ENCODE measurements at regions not wholly inside any gene's neighbourhood (a gene's known extent, or its start where the extent isn't known, plus 50 kb on each side); places are given as distances from the start of the nearest gene placed in this dataset.

GRCh38 chr6:54050750-54051149 is 60.5 kb upstream of the MLIP start:
- no peak for DNase-seq (ENCODE audit: low read depth)
- no peak for TF ChIP-seq CTCF (IDR thresholded peaks at IDR 0.05; ENCODE audit: insufficient read depth, low read depth, low read length, missing control alignments)
- H3K4me3 ChIP-seq (ENCODE audit: low read length), result no peak overlapping the region

- DNase-seq (ENCODE audit: low read depth), result peak; percentile 97
- TF ChIP-seq CTCF (IDR thresholded peaks at IDR 0.05; ENCODE audit: insufficient read depth, low read depth, low read length, missing control alignments), result no peak
- no peak overlapping the region for H3K4me3 ChIP-seq (ENCODE audit: low read length)
Observed at GRCh38 chr6:54053881-54054391, 57.3 kb upstream of the MLIP start.

DNA sequence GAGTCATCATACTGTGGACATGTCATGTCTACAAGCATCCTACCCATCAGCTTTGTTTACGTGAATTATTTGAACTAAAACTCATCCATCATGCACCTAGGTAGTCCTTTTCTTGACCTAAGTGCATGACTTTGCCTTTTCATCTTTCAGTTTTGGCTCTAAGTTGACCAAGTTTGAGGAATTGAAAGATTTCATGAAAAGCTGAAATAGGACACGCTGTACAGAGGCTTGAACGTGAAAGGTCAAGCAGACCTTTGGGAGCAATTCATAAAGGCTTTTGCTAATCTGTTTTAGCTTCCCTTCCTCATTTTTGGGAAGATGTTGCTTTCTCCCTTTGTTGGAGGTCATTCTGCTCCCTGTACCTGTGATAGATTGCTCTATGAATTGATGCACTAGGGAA is 55.1 kb upstream of the MLIP start:
- no peak overlapping the region for H3K4me3 ChIP-seq (ENCODE audit: low read length)
- no peak for TF ChIP-seq CTCF (IDR thresholded peaks at IDR 0.05; ENCODE audit: insufficient read depth, low read depth, low read length, missing control alignments)
- no peak for DNase-seq (ENCODE audit: low read depth)

DNA sequence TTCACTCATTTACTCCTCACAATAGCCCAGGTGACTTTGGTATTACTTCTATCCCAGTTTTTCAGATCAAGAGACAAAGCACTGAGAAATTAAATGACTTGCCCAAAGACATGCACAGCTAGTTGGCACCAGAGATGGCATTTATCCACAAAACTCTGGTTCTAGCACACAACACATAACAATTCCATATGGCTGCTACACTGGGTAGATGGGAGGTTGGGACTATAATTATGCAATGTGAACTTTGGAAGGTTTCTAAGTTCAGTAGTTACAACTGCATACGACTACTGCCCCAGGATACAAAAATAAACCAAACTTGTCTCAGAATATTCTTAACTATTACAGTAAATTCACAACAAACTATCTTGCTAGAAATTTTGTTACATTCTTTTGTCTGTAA is 54.2 kb upstream of the MLIP start:
- no peak for DNase-seq (ENCODE audit: low read depth)
- no peak overlapping the region for H3K4me3 ChIP-seq (ENCODE audit: low read length)
- TF ChIP-seq CTCF (IDR thresholded peaks at IDR 0.05; ENCODE audit: insufficient read depth, low read depth, low read length, missing control alignments), result no peak

DNA sequence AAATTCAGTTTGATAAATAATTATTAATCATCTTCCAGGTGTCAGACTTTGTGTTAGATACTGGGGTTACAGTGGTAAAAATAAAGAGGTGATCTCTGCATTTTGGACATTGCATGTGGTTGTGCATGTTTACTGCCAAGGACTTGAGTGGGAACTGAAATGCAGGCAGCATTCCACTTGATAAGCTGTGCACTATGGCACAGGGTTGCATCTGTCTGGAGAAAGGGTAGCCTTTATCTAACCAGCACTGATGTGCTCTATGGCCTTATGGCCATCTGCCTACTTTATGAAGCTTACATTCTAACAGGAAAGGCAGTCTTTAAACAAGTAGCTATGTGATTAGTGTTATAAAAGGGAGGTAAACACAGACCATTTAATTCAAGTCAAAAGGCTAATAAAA is 53.0 kb upstream of the MLIP start:
- H3K4me3 ChIP-seq (ENCODE audit: low read length), result no peak overlapping the region
- DNase-seq (ENCODE audit: low read depth), result no peak
- no peak for TF ChIP-seq CTCF (IDR thresholded peaks at IDR 0.05; ENCODE audit: insufficient read depth, low read depth, low read length, missing control alignments)

DNA sequence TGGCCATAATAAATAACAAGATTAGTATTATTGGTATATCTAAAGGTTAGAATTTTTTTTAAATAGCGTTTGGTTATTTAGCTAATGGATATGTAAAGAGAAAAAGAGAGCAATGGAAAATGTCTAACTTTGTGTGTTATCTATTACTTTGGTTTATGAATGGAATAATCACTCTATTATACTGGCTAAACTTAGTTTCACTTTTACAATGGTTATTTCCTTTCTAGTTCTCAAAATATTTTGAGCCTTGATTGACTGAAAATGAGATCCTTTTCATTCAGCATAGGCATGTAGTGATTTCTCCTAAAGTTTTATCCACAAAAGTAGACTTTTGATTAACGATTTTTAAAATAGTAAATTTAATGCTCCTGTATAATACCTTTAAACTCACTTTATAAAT is 51.6 kb upstream of the MLIP start:
- TF ChIP-seq CTCF (IDR thresholded peaks at IDR 0.05; ENCODE audit: insufficient read depth, low read depth, low read length, missing control alignments), result no peak
- DNase-seq (ENCODE audit: low read depth), result no peak
- H3K4me3 ChIP-seq (ENCODE audit: low read length), result no peak overlapping the region

DNA sequence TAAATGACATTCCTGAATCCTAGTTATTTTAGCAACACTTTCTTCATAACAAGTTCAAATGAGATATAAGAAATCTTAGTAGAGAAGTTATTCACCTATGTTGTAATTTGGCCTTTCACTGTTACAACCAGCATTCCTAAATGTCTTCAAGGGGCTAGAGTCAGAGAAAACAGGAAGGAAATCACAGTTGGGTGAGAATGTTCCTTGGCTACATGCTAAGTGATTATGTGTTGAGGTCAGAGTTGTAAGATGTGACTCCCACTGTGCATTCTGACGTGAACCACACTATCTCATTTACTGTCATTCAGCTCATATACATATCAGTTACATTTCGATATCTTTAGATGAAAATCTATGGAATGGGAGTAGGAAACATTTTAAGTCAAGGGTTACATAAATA is 51.0 kb upstream of the MLIP start:
- DNase-seq (ENCODE audit: low read depth), result peak; percentile 28
- H3K4me3 ChIP-seq (ENCODE audit: low read length), result no peak overlapping the region
- no peak for TF ChIP-seq CTCF (IDR thresholded peaks at IDR 0.05; ENCODE audit: insufficient read depth, low read depth, low read length, missing control alignments)

Data from epithelial cell of esophagus (primary cell).